Left colon (tissue), 2 donors: ENCODE measurements at regions not wholly inside any gene's neighbourhood (a gene's known extent, or its start where the extent isn't known, plus 50 kb on each side); places are given as distances from the start of the nearest gene placed in this dataset.
A peak's percentile ranks its signal among the peaks of the same experiment; 100 is the strongest.

Experiments used
- ATAC-seq: fragments of 200-7000 bp; cut with Tn5 transposase; one replicate; pipeline ENCODE4 v1.9.1; 2020; ENCODE audit warnings: mild to moderate bottlenecking, moderate library complexity
- DNase-seq, 2 donors: peaks; one replicate each; pipeline ENCODE4 v3.0.0-alpha.2; 2020
- intact Hi-C, 2 donors: fragments of 100-400 bp; cut with DNase I in 1 of 2; cut with micrococcal nuclease in 1 of 2; formaldehyde crosslinking; loops; one replicate each; pipeline versions ENCODE4 v1.11.2 to v1.14.0; 2022; cut with DNase I, micrococcal nuclease
- donor health status: DM: no; HTN: no; CAD: no.
- donor health status: DM: yes; HTN: yes; CAD: no.

- DNase-seq (no peak), ATAC-seq (no peak)
- intact Hi-C loops = no loop called here
Measured at GRCh38 chr7:110090110-110090820, 1000.7 kb upstream of the LRRN3 start.

- no peak for ATAC-seq
- DNase-seq = no peak
- intact Hi-C loops = no loop called here
Measured at GRCh38 chr7:110095372-110096052, 995.4 kb upstream of the LRRN3 start.

GRCh38 chr7:110104243-110104642, 986.7 kb upstream of the LRRN3 start:
- intact Hi-C loops = no loop called here
- ATAC-seq (no peak), DNase-seq (no peak)

GRCh38 chr7:110105307-110105706, 985.6 kb upstream of the LRRN3 start:
- ATAC-seq (no peak), DNase-seq (no peak)
- intact Hi-C loops = no loop called here

GRCh38 chr7:110105840-110106239, 985.1 kb upstream of the LRRN3 start:
- no peak for ATAC-seq
- no peak for DNase-seq
- intact Hi-C loops = no loop called here

- ATAC-seq (no peak), DNase-seq (no peak)
- intact Hi-C loops = no loop called here
Measured at GRCh38 chr7:110119883-110120581, 970.9 kb upstream of the LRRN3 start.

- DNase-seq (no peak), ATAC-seq (no peak)
- intact Hi-C loops = no loop called here
Measured at GRCh38 chr7:110129159-110129558, 961.8 kb upstream of the LRRN3 start.

GRCh38 chr7:110130669-110131068, 960.3 kb upstream of the LRRN3 start:
- ATAC-seq = no peak
- no peak for DNase-seq
- intact Hi-C loops = no loop called here

GRCh38 chr7:110131344-110131743, 959.6 kb upstream of the LRRN3 start:
- no peak for ATAC-seq
- intact Hi-C loops = no loop called here
- no peak for DNase-seq

- no peak for DNase-seq
- no peak for ATAC-seq
- intact Hi-C loops = no loop called here
Measured at GRCh38 chr7:110139056-110139455, 951.9 kb upstream of the LRRN3 start.

- intact Hi-C loops = no loop called here
- ATAC-seq (no peak), DNase-seq (no peak)
Measured at GRCh38 chr7:110142939-110143526, 947.9 kb upstream of the LRRN3 start.

- DNase-seq = no peak
- intact Hi-C loops = no loop called here
- no peak for ATAC-seq
Measured at GRCh38 chr7:110144599-110144998, 946.3 kb upstream of the LRRN3 start.

- intact Hi-C loops = no loop called here
- ATAC-seq = peak; percentile 64
- DNase-seq = peak in 1 of 2 donors; percentile 5
Measured at GRCh38 chr7:110148054-110148453, 942.9 kb upstream of the LRRN3 start.

GRCh38 chr7:110153222-110153621, 937.7 kb upstream of the LRRN3 start:
- intact Hi-C loops = no loop called here
- ATAC-seq (no peak), DNase-seq (no peak)

- ATAC-seq (no peak), DNase-seq (no peak)
- intact Hi-C loops = no loop called here
Measured at GRCh38 chr7:110156511-110156910, 934.4 kb upstream of the LRRN3 start.

GRCh38 chr7:110157631-110158362, 933.1 kb upstream of the LRRN3 start:
- DNase-seq = no peak
- intact Hi-C loops = no loop called here
- no peak for ATAC-seq

- intact Hi-C loops = no loop called here
- DNase-seq (no peak), ATAC-seq (no peak)
Measured at GRCh38 chr7:110168010-110168409, 922.9 kb upstream of the LRRN3 start.

- DNase-seq (no peak), ATAC-seq (no peak)
- intact Hi-C loops = no loop called here
Measured at GRCh38 chr7:110170841-110171240, 920.1 kb upstream of the LRRN3 start.

GRCh38 chr7:110177463-110177862, 913.5 kb upstream of the LRRN3 start:
- DNase-seq (no peak), ATAC-seq (no peak)
- intact Hi-C loops = no loop called here
